Lung (tissue), 11 donors: ENCODE measurements at regions not wholly inside any gene's neighbourhood (a gene's known extent, or its start where the extent isn't known, plus 50 kb on each side); places are given as distances from the start of the nearest gene placed in this dataset.

ENCODE experiments used
- ATAC-seq: fragments of 200-7000 bp; cut with Tn5 transposase; one replicate; pipeline ENCODE4 v1.9.1; 2020; ENCODE audit warnings: moderate number of reproducible peaks; ENCODE audit not compliant: insufficient read depth, low FRiP score
- DNase-seq, 3 donors: peaks; one replicate each; pipeline ENCODE4 v3.0.0-alpha.2; 2013 to 2017
- H3K27ac ChIP-seq, 2 donors: one replicate each; pipeline ENCODE4 v1.5.1; 2013; ENCODE audit warnings: mild to moderate bottlenecking in 2 of 2, moderate library complexity in 2 of 2, control low read depth in 1 of 2, inconsistent platforms in 1 of 2, low read depth in 1 of 2, low read length in 1 of 2
- H3K27me3 ChIP-seq, 3 donors: one replicate each; pipeline ENCODE4 v1.5.1; 2013; ENCODE audit warnings: low read length in 2 of 3; ENCODE audit not compliant: control insufficient read depth in 3 of 3, insufficient read depth in 3 of 3
- H3K36me3 ChIP-seq, 4 donors: one replicate each; pipeline ENCODE4 v1.5.1; 2013; ENCODE audit warnings: low read length in 4 of 4, mild to moderate bottlenecking in 1 of 4, moderate library complexity in 1 of 4; ENCODE audit not compliant: control insufficient read depth in 4 of 4, insufficient read depth in 4 of 4
- H3K4me1 ChIP-seq, 5 donors: one replicate each; pipeline ENCODE4 v1.5.1; 2013; ENCODE audit warnings: low read length in 5 of 5, mild to moderate bottlenecking in 2 of 5, moderate library complexity in 1 of 5; ENCODE audit not compliant: control insufficient read depth in 5 of 5, insufficient read depth in 5 of 5
- H3K4me3 ChIP-seq: one replicate; pipeline ENCODE4 v1.5.1; 2013; ENCODE audit warnings: mild to moderate bottlenecking, control low read depth, moderate library complexity
- H3K9ac ChIP-seq, 2 donors: one replicate each; pipeline ENCODE4 v1.5.1; 2013; ENCODE audit warnings: low read length in 2 of 2, control low read depth in 1 of 2; ENCODE audit not compliant: insufficient read depth in 1 of 2
- H3K9me3 ChIP-seq, 4 donors: one replicate each; pipeline ENCODE4 v1.5.1; 2013; ENCODE audit warnings: low read length in 3 of 4, mild to moderate bottlenecking in 1 of 4, moderate library complexity in 1 of 4; ENCODE audit not compliant: control insufficient read depth in 4 of 4, insufficient read depth in 3 of 4
- CTCF ChIP-seq: IDR thresholded peaks from 2 replicates; pipeline ENCODE4 v1.5.1; 2012; ENCODE audit warnings: mild to moderate bottlenecking; ENCODE audit errors: control extremely low read depth, extremely low read depth
- WGBS, 2 donors: extraction: QIAGEN DNeasy Blood & Tissue Kit; methylation state at CpG; one replicate each; pipeline ENCODE4 v1.1.7; 2013; 5-methylcytosine and 5-hydroxymethylcytosine counted together
- donor health status: control.
- donor health status: control.
- donor health status: Bipolar disorder and iron deficiency.
- donor health status: healthy.
- donor health status: DM: yes; HTN: yes; CAD: no.

GRCh38 chr12:78534311-78534710 is 330.3 kb upstream of the SYT1 start:
- WGBS, 2 donors, result 63 to 64% methylated on average over 1 of the region's 1 CpG
- ATAC-seq, result no peak
- H3K36me3 ChIP-seq, result no peaks in the 10 kb centered on the region

GRCh38 chr12:78540606-78541336 is 323.8 kb upstream of the SYT1 start:
- TF ChIP-seq CTCF, result no peak
- no peaks in the 10 kb centered on the region for H3K9me3 ChIP-seq
- no peaks in the 10 kb centered on the region for H3K27me3 ChIP-seq
- ATAC-seq (no peak), DNase-seq (no peak)
- 79 to 87% methylated on average over 7 of the region's 7 CpGs for WGBS, 2 donors
- H3K4me3 ChIP-seq, result no peak overlapping the region
- H3K4me1 ChIP-seq, result no peaks in the 10 kb centered on the region
- no peak overlapping the region for H3K9ac ChIP-seq
- no peaks in the 10 kb centered on the region for H3K36me3 ChIP-seq
- no peak overlapping the region for H3K27ac ChIP-seq

More at GRCh38 chr12:78534311-78534710, 330.3 kb upstream of the SYT1 start:
- no peak for DNase-seq
- Histone ChIP-seq H3K9me3 (no peaks in the 10 kb centered on the region), H3K9ac (no peak overlapping the region), H3K4me1 (peaks cover 0 to 4% (median 0%) of the 10 kb centered on the region in 5 donors), H3K27ac (no peak overlapping the region), H3K27me3 (no peaks in the 10 kb centered on the region), H3K4me3 (no peak overlapping the region)
- TF ChIP-seq CTCF, result no peak

- DNase-seq (no peak), ATAC-seq (no peak)
- Histone ChIP-seq H3K4me1 (peaks cover 0 to 2% (median 0%) of the 10 kb centered on the region in 5 donors), H3K27me3 (no peaks in the 10 kb centered on the region), H3K4me3 (no peak overlapping the region), H3K27ac (no peak overlapping the region), H3K36me3 (no peaks in the 10 kb centered on the region), H3K9ac (no peak overlapping the region), H3K9me3 (no peaks in the 10 kb centered on the region)
- TF ChIP-seq CTCF, result no peak
- 85 to 88% methylated on average over 3 of the region's 3 CpGs for WGBS, 2 donors
Measured at GRCh38 chr12:78550831-78551230, 313.7 kb upstream of the SYT1 start.

- Histone ChIP-seq H3K36me3 (no peaks in the 10 kb centered on the region), H3K27ac (no peak overlapping the region), H3K27me3 (no peaks in the 10 kb centered on the region), H3K9me3 (no peaks in the 10 kb centered on the region), H3K4me3 (no peak overlapping the region), H3K4me1 (peaks cover 0 to 3% (median 0%) of the 10 kb centered on the region in 5 donors), H3K9ac (no peak overlapping the region)
- TF ChIP-seq CTCF, result no peak
- ATAC-seq (no peak), DNase-seq (no peak)
Measured at GRCh38 chr12:78555802-78556201, 308.8 kb upstream of the SYT1 start.
